Occipital lobe (tissue), 1 donor: ENCODE measurements at regions not wholly inside any gene's neighbourhood (a gene's known extent, or its start where the extent isn't known, plus 50 kb on each side); places are given as distances from the start of the nearest gene placed in this dataset.

ENCODE experiments used
- DNase-seq: peaks from one replicate; lab custom pipeline; 2025; lab: John Stamatoyannopoulos, UW

- no peak for DNase-seq
Observed at GRCh38 chr11:70606248-70606950, 208.1 kb downstream of the CTTN start.

- DNase-seq = no peak
Observed at GRCh38 chr11:70606951-70607330, 208.6 kb downstream of the CTTN start.

GRCh38 chr11:70607561-70607960 is 209.2 kb downstream of the CTTN start:
- DNase-seq = no peak

GRCh38 chr11:70608568-70609470 is 210.5 kb downstream of the CTTN start:
- no peak for DNase-seq

- no peak for DNase-seq
Observed at GRCh38 chr11:70610566-70611565, 212.5 kb downstream of the CTTN start.

GRCh38 chr11:70611821-70612220 is 213.5 kb downstream of the CTTN start:
- DNase-seq = no peak

GRCh38 chr11:70612459-70613141 is 214.3 kb downstream of the CTTN start:
- no peak for DNase-seq

- DNase-seq = no peak
Observed at GRCh38 chr11:70614034-70614681, 215.8 kb downstream of the CTTN start.

GRCh38 chr11:70615036-70615875 is 216.9 kb downstream of the CTTN start:
- no peak for DNase-seq

GRCh38 chr11:70616317-70616716 is 218.0 kb downstream of the CTTN start:
- DNase-seq = no peak

GRCh38 chr11:70616938-70617654 is 218.8 kb downstream of the CTTN start:
- DNase-seq = no peak

GRCh38 chr11:70618431-70619101 is 220.2 kb downstream of the CTTN start:
- DNase-seq = no peak

- no peak for DNase-seq
Observed at GRCh38 chr11:70619591-70619990, 221.3 kb downstream of the CTTN start.

- DNase-seq = no peak
Observed at GRCh38 chr11:70620510-70621184, 222.3 kb downstream of the CTTN start.

- DNase-seq = no peak
Observed at GRCh38 chr11:70621241-70621640, 222.9 kb downstream of the CTTN start.

- DNase-seq = no peak
Observed at GRCh38 chr11:70622091-70622490, 223.8 kb downstream of the CTTN start.

GRCh38 chr11:70623906-70624597 is 225.7 kb downstream of the CTTN start:
- no peak for DNase-seq
